H1 (cell line): ENCODE measurements at regions not wholly inside any gene's neighbourhood (a gene's known extent, or its start where the extent isn't known, plus 50 kb on each side); places are given as distances from the start of the nearest gene placed in this dataset.

Experiments
- CTCF ChIA-PET: fragments of 300-600 bp; sonication (Branson Sonifier 250); formaldehyde crosslinking; loops from one replicate; lab custom pipeline; 2021; ENCODE audit not compliant: partially characterized antibody; lab: Charles Lee
- POLR2A ChIA-PET: fragments of 300-600 bp; sonication (Branson Sonifier 250); formaldehyde crosslinking; loops from one replicate; lab custom pipeline; 2021; ENCODE audit warnings: inconsistent platforms; ENCODE audit not compliant: partially characterized antibody; lab: Charles Lee
- DNase-seq, 2 experiments: peaks; one replicate each; pipeline versions ENCODE4 v3.0.0 to v3.0.0-alpha.2; 2010 to 2022; ENCODE audit warnings: low spot score in 2 of 2, low read depth in 1 of 2, mixed read lengths in 1 of 2
- FAIRE-seq: peaks from 2 replicates; lab custom pipeline; 2011; peaks lifted over from hg19 to GRCh38; lab: Jason Lieb, UNC
- H2AFZ ChIP-seq: 2 replicates; pipeline ENCODE4 v1.8.1; 2012; ENCODE audit warnings: low read length, inconsistent platforms
- H2AK5ac ChIP-seq: 2 replicates; pipeline ENCODE4 v1.6.1; 2013; ENCODE audit warnings: low read depth, low read length
- H2BK120ac ChIP-seq: replicated peaks from 2 replicates; pipeline ENCODE3; 2013; ENCODE audit warnings: low read depth, low read length, inconsistent platforms
- H2BK12ac ChIP-seq: 2 replicates; pipeline ENCODE4 v1.6.1; 2013; ENCODE audit warnings: low read depth, low read length
- H2BK15ac ChIP-seq: 2 replicates; pipeline ENCODE4 v1.6.1; 2013; ENCODE audit warnings: low read length
- H2BK20ac ChIP-seq: 2 replicates; pipeline ENCODE4 v1.6.1; 2013; ENCODE audit warnings: low read length
- H2BK5ac ChIP-seq: 2 replicates; pipeline ENCODE4 v1.6.1; 2013; ENCODE audit warnings: low read depth, low read length
- H3K14ac ChIP-seq: 2 replicates; pipeline ENCODE4 v1.6.1; 2013; ENCODE audit warnings: inconsistent platforms; ENCODE audit not compliant: insufficient read length
- H3K18ac ChIP-seq: 2 replicates; pipeline ENCODE4 v1.6.1; 2013; ENCODE audit warnings: low read length; ENCODE audit errors: extremely low read depth
- H3K23ac ChIP-seq: 2 replicates; pipeline ENCODE4 v1.6.1; 2013; ENCODE audit warnings: inconsistent platforms; ENCODE audit not compliant: insufficient read length
- H3K23me2 ChIP-seq: 2 replicates; pipeline ENCODE4 v1.6.1; 2013; ENCODE audit warnings: low read depth, low read length
- H3K27ac ChIP-seq: 2 replicates; pipeline ENCODE4 v1.6.1; 2011; ENCODE audit warnings: low read depth, low read length, inconsistent platforms
- H3K27me3 ChIP-seq, 4 experiments: replicated peaks in 1 of 4; 1 replicate in 1 of 4; 2 replicates in 3 of 4; pipeline versions ENCODE4 v1.6.1 to v1.8.1; 2011 to 2013; ENCODE audit warnings: low read length in 3 of 4, mild to moderate bottlenecking in 3 of 4, inconsistent platforms in 2 of 4, mixed read lengths in 2 of 4, moderate library complexity in 1 of 4; ENCODE audit not compliant: control insufficient read depth in 3 of 4, insufficient read depth in 3 of 4; ENCODE audit errors: extremely low read depth in 1 of 4
- H3K36me3 ChIP-seq, 4 experiments: 2 replicates each; pipeline versions ENCODE4 v1.6.1 to v1.8.1; 2011 to 2013; ENCODE audit warnings: mild to moderate bottlenecking in 4 of 4, low read length in 3 of 4, moderate library complexity in 2 of 4, control low read depth in 1 of 4, inconsistent platforms in 1 of 4; ENCODE audit not compliant: insufficient read depth in 4 of 4, control insufficient read depth in 2 of 4
- H3K4ac ChIP-seq: replicated peaks from 2 replicates; pipeline ENCODE3; 2013; ENCODE audit warnings: low read length, low read depth, mixed read lengths, inconsistent platforms; ENCODE audit not compliant: insufficient read length
- H3K4me1 ChIP-seq, 4 experiments: replicated peaks in 1 of 4; 1 replicate in 1 of 4; 2 replicates in 3 of 4; pipeline versions ENCODE4 v1.6.1 to v1.8.1; 2011 to 2013; ENCODE audit warnings: low read length in 3 of 4, inconsistent platforms in 2 of 4, mixed read lengths in 1 of 4; ENCODE audit not compliant: insufficient read depth in 4 of 4, control insufficient read depth in 3 of 4
- H3K4me2 ChIP-seq, 2 experiments: 2 replicates each; pipeline versions ENCODE4 v1.6.1 to v1.8.1; 2011 to 2013; ENCODE audit warnings: low read depth in 2 of 2, low read length in 2 of 2, control low read depth in 1 of 2, inconsistent platforms in 1 of 2, mild to moderate bottlenecking in 1 of 2; ENCODE audit not compliant: insufficient read depth in 1 of 2
- H3K4me3 ChIP-seq, 4 experiments: fragments of 200-600, 300-600 bp in 1 of 4; sonication (generic), shearing (Covaris generic), sonication (Bioruptor Twin) in 1 of 4; 2 replicates each; pipeline versions ENCODE4 v1.5.1 to v1.8.1; 2011 to 2016; ENCODE audit warnings: low read length in 4 of 4, low read depth in 3 of 4, control low read depth in 2 of 4, inconsistent platforms in 2 of 4, mild to moderate bottlenecking in 2 of 4, mixed read lengths in 1 of 4, moderate library complexity in 1 of 4; ENCODE audit not compliant: insufficient read depth in 2 of 4; ENCODE audit errors: extremely low read depth in 1 of 4
- H3K56ac ChIP-seq: replicated peaks from 2 replicates; pipeline ENCODE3; 2013; ENCODE audit warnings: low read depth, mild to moderate bottlenecking, mixed read lengths, low read length, inconsistent platforms; ENCODE audit not compliant: insufficient read length
- H3K79me1 ChIP-seq: 2 replicates; pipeline ENCODE4 v1.6.1; 2013; ENCODE audit warnings: low read depth, low read length, control low read depth
- H3K79me2 ChIP-seq, 2 experiments: 2 replicates each; pipeline versions ENCODE4 v1.6.1 to v1.8.1; 2012 to 2013; ENCODE audit warnings: low read length in 2 of 2, mild to moderate bottlenecking in 2 of 2, inconsistent platforms in 1 of 2; ENCODE audit not compliant: insufficient read depth in 2 of 2, control insufficient read depth in 1 of 2
- H3K9ac ChIP-seq, 4 experiments: replicated peaks in 1 of 4; 1 replicate in 1 of 4; 2 replicates in 3 of 4; pipeline versions ENCODE4 v1.6.1 to v1.8.1; 2011 to 2013; ENCODE audit warnings: low read depth in 3 of 4, low read length in 3 of 4, control low read depth in 2 of 4, mild to moderate bottlenecking in 2 of 4, moderate library complexity in 2 of 4, inconsistent platforms in 1 of 4; ENCODE audit errors: extremely low read depth in 1 of 4
- H3K9me3 ChIP-seq, 2 experiments: 2 replicates each; pipeline versions ENCODE4 v1.6.1 to v1.8.1; 2012 to 2013; ENCODE audit warnings: mild to moderate bottlenecking in 2 of 2, moderate library complexity in 2 of 2, control low read depth in 1 of 2, inconsistent platforms in 1 of 2, low read depth in 1 of 2, low read length in 1 of 2, mixed read lengths in 1 of 2; ENCODE audit not compliant: insufficient read depth in 2 of 2
- H4K20me1 ChIP-seq, 2 experiments: replicated peaks in 1 of 2; 2 replicates each; pipeline versions ENCODE3 to v1.8.1; 2011 to 2013; ENCODE audit warnings: inconsistent platforms in 2 of 2, low read length in 2 of 2, mild to moderate bottlenecking in 1 of 2; ENCODE audit not compliant: insufficient read depth in 2 of 2, control insufficient read depth in 1 of 2
- H4K5ac ChIP-seq: 2 replicates; pipeline ENCODE4 v1.6.1; 2013; ENCODE audit warnings: low read length, low read depth, mixed read lengths, inconsistent platforms; ENCODE audit not compliant: insufficient read length
- H4K8ac ChIP-seq: 2 replicates; pipeline ENCODE4 v1.8.0; 2013; ENCODE audit warnings: mild to moderate bottlenecking, moderate library complexity, low read length, inconsistent platforms; ENCODE audit not compliant: insufficient read depth; ENCODE audit errors: extremely low read depth
- H4K91ac ChIP-seq: replicated peaks from 2 replicates; pipeline ENCODE3; 2013; ENCODE audit warnings: low read length, mixed read lengths, inconsistent platforms; ENCODE audit not compliant: insufficient read length
- BACH1 ChIP-seq: IDR thresholded peaks from 2 replicates; pipeline ENCODE4 v1.6.1; 2012; ENCODE audit warnings: low read length, improper control_type of control experiment
- CTBP2 ChIP-seq: IDR thresholded peaks from 2 replicates; pipeline ENCODE4 v1.7.0; 2011; ENCODE audit warnings: borderline replicate concordance, mild to moderate bottlenecking, moderate library complexity, mixed read lengths, low read length; ENCODE audit not compliant: insufficient read depth, insufficient read length
- E2F6 ChIP-seq: IDR thresholded peaks from 2 replicates; pipeline ENCODE4 v1.6.1; 2012; ENCODE audit warnings: inconsistent platforms
- KDM4A ChIP-seq: IDR thresholded peaks from one replicate; pipeline ENCODE4 v1.7.1; 2012; ENCODE audit warnings: low read depth, mild to moderate bottlenecking, moderate library complexity, low read length, inconsistent platforms; ENCODE audit not compliant: severe bottlenecking
- RBBP5 ChIP-seq: IDR thresholded peaks from 2 replicates; pipeline ENCODE4 v1.7.1; 2012; ENCODE audit warnings: low read depth, mild to moderate bottlenecking, inconsistent platforms, low read length, moderate library complexity, borderline replicate concordance
- RFX5 ChIP-seq: IDR thresholded peaks from 2 replicates; pipeline ENCODE4 v1.6.1; 2011; ENCODE audit warnings: low read depth, low read length, improper control_type of control experiment, borderline replicate concordance
- SIRT6 ChIP-seq: IDR thresholded peaks from one replicate; pipeline ENCODE4 v1.7.1; 2012; ENCODE audit warnings: low read length, inconsistent platforms
- TBP ChIP-seq: IDR thresholded peaks from 2 replicates; pipeline ENCODE4 v1.6.1; 2011; ENCODE audit warnings: low read depth, low read length, improper control_type of control experiment
- TCF12 ChIP-seq: IDR thresholded peaks from 2 replicates; pipeline ENCODE4 v1.6.1; 2011; ENCODE audit warnings: low read depth, mild to moderate bottlenecking, low read length
- USF2 ChIP-seq: IDR thresholded peaks from 2 replicates; pipeline ENCODE4 v1.6.1; 2011; ENCODE audit warnings: low read length, improper control_type of control experiment
- ZNF274 ChIP-seq: IDR thresholded peaks from 2 replicates; pipeline ENCODE4 v1.7.0; 2012; ENCODE audit warnings: low read length, borderline replicate concordance; ENCODE audit errors: extremely low read depth
- WGBS, 2 experiments: shearing (Covaris generic) in 1 of 2; methylation state at CpG; one replicate each; pipeline versions ENCODE4 v1.1.6 to v1.1.7; 2013 to 2015; ENCODE audit warnings: low lambda C conversion rate in 2 of 2, mixed read lengths in 2 of 2, inconsistent platforms in 1 of 2, low coverage in 1 of 2, missing lambda C conversion rate in 1 of 2; ENCODE audit not compliant: insufficient replicate concordance in 2 of 2, insufficient coverage in 1 of 2, insufficient read length in 1 of 2; ENCODE audit errors: extremely low coverage in 1 of 2, missing lambda C conversion rate in 1 of 2; 5-methylcytosine and 5-hydroxymethylcytosine counted together

GRCh38 chr5:145681216-145681615, 153.9 kb downstream of the PRELID2 start:
- no peak for FAIRE-seq
- H3K23me2 ChIP-seq: no peaks in the 10 kb centered on the region
- no peaks in the 10 kb centered on the region for H4K20me1 ChIP-seq
- no peak for TF ChIP-seq TCF12
- TF ChIP-seq USF2: no peak
- TF ChIP-seq ZNF274: no peak
- no peak for TF ChIP-seq CTBP2
- no peak for TF ChIP-seq E2F6
- TF ChIP-seq TBP: no peak
- TF ChIP-seq BACH1: no peak
- no peak for TF ChIP-seq RBBP5
- no peak for TF ChIP-seq RFX5
- TF ChIP-seq KDM4A: no peak
- no peak for TF ChIP-seq SIRT6

More at GRCh38 chr5:145681216-145681615, 153.9 kb downstream of the PRELID2 start:
- Histone ChIP-seq H3K4me1 (no peaks in the 10 kb centered on the region), H3K56ac (no peak overlapping the region), H4K5ac (no peak overlapping the region), H2BK12ac (no peak overlapping the region), H3K79me1 (no peaks in the 10 kb centered on the region), H2AK5ac (no peak overlapping the region), H3K79me2 (no peaks in the 10 kb centered on the region), H3K23ac (no peak overlapping the region), H4K91ac (no peak overlapping the region), H2BK5ac (no peak overlapping the region), H3K9me3 (no peaks in the 10 kb centered on the region), H3K4me3 (no peak overlapping the region), H3K18ac (no peak overlapping the region), H2BK20ac (no peak overlapping the region), H3K36me3 (no peaks in the 10 kb centered on the region), H4K8ac (no peak overlapping the region), H3K9ac (no peak overlapping the region), H2BK15ac (no peak overlapping the region), H3K27ac (no peak overlapping the region), H2BK120ac (no peak overlapping the region), H2AFZ (no peak overlapping the region), H3K4ac (no peak overlapping the region), H3K14ac (no peak overlapping the region), H3K27me3 (no peaks in the 10 kb centered on the region), H3K4me2 (no peak overlapping the region)
- ChIA-PET POLR2A (no interaction called here), CTCF (interaction anchor here (0.6 to 8.1 kb wide), 28 partner anchors 9 to 1213 kb away, joined by 3 to 100 read pairs (median 5); no protein-coding TSS in a partner anchor)
- WGBS, 2 experiments: 76% methylated on average over 1 of the region's 1 CpG; no CpG with 5 or more reads in 1 of the 2 experiments
- no peak for DNase-seq
